GM18519 (cell line): ENCODE measurements at regions not wholly inside any gene's neighbourhood (a gene's known extent, or its start where the extent isn't known, plus 50 kb on each side); places are given as distances from the start of the nearest gene placed in this dataset.

Experiments used
- ATAC-seq: cut with Tn5 transposase; IDR thresholded peaks from one replicate; pipeline ENCODE4 v1.9.1; 2021; ENCODE audit warnings: mild to moderate bottlenecking, moderate library complexity; ENCODE audit not compliant: unreplicated experiment, low FRiP score

DNA sequence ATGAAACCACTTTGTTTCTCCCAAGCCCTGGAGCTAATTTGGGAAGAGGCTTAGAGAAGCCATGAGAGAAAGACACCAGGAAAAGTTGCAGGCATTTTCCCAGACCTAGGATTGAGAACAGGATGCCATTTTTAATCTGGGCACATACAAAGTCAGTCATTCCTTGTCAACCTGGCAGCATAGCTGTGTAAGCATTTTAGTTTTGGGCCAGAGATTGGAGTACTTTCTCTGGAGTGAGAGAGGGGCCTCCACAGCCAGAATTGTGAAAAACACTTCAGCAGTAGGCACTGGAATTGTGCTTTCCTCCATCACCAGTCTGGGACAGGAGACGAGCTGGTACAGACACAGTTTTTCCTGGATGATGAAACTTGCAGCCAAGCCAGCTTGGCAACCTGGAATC lies 390.3 kb upstream of the DMAC1 start:
- no peak for ATAC-seq

DNA sequence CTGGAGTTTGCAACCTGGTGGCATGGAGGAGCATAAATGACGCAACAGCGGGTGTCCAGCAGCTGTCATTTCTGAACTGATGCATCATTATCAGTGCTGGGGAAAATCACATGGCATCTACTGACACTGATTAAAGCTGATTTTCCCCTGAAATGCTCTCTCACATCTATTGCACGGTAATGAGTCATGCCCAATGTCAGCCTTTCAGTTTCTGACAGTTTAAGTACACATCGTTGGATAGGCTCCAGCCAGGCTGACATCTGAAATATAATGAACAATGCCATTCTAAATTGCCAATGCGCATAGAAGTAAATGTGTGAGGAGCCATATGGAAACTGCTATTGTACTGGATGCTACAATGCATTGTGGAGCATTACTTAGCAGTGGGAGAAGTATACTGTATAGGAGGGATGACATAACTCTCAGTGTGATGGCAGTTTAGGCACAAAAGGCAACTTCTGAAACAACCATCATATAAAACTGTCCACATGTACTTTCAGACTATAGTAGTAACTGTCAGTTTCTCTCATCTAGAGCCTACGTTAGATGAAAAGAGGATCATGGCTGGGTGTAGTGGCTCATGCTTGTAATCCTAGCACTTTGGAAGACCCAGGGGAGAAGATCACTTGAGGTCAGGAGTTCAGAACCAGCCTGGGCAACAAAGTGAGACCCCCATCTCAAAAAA lies 389.3 kb upstream of the DMAC1 start:
- ATAC-seq = no peak

DNA sequence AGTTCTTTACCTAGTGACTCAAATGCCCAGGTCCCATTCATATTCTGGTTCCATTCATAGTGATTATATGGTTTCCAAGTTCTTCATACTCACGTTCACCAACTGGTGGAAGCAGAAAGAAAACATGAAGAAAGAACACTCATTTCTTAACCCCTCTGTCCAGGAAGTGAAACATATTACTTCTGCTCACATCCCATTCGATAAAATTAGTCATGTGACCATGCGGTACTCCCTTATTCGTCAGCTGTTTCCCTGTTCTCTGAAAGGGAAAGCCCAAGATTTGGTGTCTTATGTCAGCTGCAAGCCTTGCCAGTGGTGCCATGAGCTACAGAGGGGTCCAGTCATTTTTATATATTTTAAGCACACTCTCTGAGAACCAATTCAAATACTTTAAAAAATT lies 387.0 kb upstream of the DMAC1 start:
- ATAC-seq = peak; percentile 79

DNA sequence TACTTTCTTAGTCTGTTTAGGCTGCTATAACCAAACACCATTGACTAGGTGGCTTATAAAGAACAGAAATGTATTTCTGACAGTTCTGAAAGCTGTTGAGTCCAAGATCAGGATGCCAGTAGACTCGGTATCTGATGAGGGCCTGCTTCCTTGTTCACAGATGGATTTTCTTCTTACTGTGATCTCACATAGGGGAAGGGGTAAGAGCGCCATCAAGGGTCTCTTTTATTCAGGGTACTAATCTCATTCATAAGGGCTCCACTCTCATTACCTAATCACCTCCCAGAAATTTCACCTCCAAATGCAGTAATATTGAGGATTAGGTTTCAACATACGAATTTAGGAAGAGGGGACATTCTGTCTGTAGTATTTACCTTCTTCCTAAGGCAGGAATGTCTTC lies 384.0 kb upstream of the DMAC1 start:
- ATAC-seq = no peak

DNA sequence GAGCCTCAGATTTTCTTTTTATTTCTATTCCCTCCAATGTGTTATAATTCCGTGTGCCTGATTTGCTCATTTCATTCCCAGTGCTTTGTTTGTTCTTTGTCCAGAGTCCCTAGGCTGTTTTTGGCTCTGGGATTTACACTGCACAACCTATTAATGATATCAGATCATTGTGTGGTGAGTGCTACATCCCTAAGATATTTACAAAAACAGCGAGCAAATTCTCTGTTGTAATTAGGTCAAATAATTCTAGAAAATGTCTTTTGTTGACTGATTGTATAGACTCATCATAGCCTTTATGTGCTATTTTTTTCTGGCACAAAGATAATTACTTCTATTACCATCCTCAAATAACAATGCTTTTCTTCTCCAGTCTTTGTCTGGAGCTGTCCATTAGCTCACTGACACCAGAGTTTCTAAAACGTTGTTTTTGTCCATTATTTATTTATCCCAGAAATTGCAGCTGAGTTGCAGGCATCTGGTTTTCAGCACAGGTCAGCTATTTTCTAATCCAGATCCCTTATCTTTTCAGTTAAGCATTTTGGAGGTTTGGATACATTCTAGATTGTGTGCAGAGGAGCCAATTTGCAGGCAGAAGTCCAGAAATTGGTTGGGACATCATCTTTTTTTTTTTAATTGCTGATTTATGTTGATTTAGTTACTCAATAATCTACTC lies 379.9 kb upstream of the DMAC1 start:
- ATAC-seq = no peak

DNA sequence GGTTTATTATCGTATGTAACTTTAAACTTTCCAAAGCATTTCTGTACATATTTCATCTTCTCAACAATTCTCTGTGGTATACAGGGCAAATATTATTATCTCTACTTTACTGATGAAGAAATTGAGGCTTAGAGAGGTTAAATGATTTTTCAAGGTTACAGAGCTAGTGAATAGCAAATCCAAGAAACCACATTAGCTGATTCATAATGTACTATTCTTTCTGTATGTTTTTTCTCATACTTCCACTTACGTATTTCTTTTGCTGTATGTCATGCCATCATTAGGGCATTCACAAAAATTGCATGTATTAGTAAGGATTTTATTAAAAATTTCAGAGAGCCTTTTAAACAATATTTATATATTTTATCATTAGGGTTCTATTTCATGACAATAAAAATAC lies 372.4 kb upstream of the DMAC1 start:
- no peak for ATAC-seq

DNA sequence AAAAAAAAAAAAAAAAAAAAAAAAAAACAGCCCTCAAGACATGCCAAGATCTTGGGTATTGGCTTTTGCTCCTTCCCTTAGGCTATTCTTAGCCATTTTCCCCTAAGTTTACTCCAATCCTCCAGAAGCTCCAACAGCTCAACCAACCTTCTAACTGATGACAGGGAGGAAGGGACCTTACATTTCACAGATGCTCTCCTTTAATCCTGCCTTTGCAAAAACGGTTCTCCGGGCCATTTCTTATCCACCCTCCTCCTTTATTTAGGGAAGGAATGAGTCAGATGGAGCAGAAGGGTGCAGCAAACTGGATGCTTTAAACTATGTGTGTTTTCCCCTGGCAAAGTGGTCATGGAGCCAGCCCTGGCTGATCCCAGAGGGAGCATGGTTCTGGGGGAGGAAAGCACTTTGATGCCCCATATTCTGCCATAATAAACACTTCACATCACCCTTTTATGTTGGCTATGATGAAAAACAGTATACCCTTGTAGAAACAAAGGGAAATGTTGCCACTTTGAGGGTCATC lies 369.4 kb upstream of the DMAC1 start:
- ATAC-seq = no peak

DNA sequence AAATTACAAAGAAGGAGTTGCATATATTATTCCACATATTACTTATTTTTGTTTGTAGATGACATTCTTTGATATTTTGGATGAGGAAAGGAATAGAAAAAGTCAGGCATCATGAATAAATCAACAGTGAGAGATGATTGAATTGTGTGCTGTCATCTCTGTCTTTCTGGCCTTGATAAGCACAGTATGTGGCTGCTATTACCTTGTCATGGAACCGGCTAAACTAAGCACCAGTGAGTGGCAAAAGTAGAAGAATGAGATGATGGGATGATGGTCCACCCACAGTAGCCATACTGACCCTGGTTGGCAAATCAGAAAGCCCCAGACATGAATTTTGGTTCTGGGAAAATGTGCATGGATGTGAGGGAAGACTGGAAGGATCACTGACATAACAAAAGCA lies 361.2 kb upstream of the DMAC1 start:
- ATAC-seq = no peak

DNA sequence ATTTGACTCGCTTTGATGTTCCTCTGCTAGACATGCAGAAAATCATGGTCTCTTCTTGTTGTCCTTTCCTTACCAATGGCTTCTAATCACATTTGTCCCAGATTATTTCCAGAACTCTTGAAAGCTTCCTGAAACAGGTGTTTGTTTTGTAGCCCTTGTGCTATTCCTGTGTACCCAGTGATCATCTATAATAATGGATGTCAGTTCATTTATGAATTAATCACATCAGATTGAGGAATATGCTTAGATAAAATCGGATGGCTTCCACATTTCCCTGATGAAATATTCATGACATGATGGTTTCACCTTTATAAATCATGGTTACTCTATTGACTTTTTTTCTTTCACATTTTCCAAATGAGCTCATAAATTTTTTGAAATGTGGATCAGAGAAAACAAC lies 359.0 kb upstream of the DMAC1 start:
- ATAC-seq = no peak

DNA sequence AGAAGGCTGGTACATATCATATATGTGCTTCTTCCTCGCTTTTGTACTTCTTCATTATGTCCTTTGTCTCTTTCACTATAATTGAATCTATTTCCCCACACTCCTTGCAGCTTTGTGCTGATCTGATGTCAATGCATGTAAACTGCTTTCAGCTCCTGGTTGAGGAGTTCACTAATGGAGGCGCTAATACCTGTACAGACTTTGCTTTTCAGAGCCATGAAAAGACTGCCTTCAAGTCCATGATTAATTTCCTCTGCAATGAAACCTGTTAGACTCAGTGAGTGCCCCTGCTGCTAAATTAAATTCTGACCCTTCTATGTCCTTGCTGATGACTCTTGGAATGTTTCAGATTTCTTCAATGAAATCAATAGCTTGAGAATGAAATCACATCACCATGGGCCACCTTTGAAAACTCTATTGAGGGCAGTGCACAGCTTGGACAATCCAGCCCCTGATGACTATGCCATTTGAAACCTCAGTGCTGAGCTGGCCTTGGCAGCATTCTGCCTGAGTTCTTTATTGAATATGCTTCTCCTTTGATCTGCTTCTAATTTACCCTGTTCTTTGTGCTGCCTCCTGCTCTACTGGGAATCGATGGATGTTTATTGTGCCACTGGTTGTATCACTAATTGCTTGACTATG lies 358.2 kb upstream of the DMAC1 start:
- no peak for ATAC-seq

DNA sequence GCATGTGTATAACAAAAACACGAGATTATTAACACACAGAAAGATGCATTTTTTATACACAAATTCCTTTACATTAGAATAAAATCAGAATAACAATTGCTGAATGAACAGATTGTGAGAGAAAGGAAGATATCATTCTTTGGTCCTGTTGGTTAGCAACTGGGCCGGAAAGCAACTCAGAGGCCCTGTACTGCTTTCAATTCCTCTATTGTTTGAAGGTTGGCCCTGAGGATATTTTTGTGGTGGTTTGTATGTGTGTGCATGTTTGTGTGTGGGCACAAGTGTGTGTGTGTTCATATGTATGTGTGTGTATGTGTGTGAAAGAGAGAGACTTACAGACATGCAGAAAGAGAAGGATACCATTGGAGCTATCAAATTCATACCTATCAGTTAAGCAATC lies 356.8 kb upstream of the DMAC1 start:
- ATAC-seq = no peak

DNA sequence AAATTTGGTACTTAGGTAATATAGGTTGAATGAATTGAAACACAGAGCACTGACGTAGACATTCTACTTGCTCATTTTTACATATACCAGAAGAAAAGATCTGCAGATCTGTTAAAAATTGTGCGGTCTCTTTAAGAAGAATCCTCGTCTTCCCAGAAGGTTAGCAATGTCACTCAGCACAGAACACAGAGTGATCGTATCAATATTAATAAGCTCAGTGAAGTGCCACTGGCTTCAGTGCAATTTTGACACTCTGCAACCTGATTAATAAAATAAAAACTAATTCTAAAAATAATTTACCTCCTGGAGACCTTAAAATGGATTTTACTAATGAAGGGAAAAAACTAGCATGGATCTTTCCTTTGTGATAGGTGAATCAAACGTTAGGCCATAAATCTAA lies 356.1 kb upstream of the DMAC1 start:
- no peak for ATAC-seq

DNA sequence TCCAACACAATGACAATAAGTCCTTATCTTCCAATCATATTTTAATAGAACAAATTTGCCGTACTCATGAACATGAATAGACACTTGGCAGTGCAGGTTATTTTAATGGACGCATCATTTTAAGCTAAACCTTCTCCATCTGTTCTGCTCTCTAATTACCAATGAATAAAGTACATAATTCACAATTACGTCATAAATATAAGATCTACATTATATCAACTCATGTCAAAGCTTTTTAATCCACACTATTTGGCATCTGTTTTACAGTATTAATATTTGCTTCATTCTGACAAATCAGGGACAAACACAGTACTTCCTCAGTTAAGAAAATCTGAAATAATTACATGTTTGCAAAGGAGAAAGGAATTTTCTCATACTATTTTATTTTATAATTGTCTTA lies 344.1 kb upstream of the DMAC1 start:
- no peak for ATAC-seq

DNA sequence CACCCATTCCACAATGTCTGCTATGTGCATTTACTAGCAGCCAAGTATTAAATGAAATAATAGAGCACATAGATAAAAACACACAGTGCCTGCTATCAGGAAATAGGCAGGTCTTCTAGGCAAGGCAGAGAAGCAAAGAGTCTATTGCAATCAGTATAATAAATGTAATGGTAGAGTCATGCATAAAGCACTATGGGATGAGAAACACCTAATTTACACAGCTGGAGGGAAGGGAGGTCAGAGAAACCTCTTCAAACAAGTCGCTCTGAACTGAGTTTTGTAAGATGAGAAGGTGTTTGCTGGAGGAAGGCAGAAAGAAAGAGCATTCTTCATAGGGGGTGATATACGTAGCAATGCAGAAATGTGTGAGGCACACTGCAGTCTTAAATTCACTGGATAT lies 341.0 kb upstream of the DMAC1 start:
- ATAC-seq = no peak

DNA sequence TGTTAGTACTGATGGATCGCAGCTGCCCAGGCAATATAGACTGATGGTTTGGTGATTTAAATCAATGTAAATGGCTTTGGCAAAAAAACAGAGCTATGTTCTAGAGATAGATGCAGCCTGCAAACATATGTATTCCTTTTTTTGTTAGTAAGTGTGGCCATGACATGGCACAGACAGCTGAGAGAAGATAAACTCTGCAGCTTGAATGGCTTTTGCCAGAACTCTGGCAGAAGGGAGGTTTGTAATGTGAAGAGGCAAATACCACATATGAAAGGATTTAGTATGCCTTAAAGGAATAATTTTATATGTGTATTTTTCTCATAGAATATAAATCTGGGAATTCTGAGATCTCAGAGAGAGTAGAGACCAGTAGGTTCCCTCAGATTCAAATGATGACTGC lies 340.2 kb upstream of the DMAC1 start:
- no peak for ATAC-seq

DNA sequence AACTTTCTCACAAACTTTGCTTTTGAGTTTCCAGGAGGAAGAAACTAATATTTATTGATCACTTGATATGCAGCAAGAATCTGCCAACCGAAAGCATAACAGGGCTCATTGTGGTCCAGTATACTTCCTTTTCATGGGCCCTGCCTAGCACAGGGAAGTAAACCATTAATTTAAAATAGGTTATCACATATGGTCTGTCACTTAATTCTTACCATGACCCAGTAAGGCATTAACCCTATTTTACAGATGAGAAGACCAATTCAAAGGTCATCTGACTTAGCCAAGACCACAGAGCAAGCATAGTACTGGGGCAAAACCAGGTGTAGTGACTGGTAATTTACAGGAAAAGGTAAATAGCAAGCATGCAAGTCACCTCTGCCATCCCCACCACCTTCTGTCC lies 336.9 kb upstream of the DMAC1 start:
- no peak for ATAC-seq

DNA sequence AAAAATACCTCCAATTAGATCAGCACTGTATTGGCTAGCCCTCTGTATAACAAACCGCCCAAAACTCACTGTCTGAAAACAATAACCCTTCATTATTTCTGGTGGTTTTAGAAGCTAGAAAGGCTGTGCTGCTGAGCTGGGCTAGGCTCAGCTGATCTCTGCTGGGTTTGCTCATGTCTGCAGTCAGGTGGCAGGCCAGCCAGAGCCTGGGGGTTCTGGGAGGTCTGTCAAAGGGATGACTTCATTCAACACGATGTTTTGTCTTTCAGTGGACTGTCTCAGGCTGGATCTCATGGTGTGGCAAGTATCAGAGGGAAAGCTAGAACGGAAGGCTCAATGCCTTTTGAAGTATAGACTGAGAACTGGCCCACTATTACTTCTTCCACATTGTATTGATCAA lies 335.1 kb upstream of the DMAC1 start:
- no peak for ATAC-seq

DNA sequence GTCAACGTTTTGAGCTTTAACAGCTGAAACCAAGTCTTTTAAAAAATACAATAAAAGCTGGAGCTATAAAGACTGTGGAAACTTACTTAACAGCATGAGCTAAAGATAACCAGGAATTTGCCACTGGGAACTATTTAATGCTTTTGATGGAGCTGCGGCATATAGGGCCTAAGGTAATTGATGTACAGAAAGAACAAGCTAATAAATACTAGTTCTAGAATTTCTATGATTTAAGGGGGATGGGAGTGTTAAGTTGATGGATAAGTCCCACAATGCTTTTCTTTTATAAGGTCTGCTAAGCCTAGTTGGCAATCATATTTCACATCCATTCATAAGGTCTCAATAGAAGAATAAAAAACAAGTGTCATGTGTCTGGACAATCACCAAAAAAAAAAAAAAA lies 334.0 kb upstream of the DMAC1 start:
- no peak for ATAC-seq

DNA sequence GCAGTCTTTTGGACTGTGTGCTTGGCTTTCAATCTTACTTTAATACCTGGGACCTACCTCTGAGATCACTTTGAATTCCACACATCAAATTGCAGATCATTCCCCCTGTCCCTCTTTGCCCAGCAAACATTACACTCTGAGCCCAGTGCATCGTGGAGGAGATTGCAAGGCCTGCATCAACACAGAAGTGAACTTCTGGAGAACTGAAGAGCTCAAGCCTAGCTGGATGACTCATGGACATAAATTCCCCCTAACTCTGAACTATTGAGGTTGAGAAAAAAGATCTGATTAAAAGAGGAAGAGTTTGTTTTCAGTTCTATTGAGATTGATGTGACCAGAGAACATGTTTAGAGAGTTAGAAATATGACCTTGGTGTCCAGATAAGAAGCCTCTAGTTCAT lies 316.0 kb upstream of the DMAC1 start:
- no peak for ATAC-seq

DNA sequence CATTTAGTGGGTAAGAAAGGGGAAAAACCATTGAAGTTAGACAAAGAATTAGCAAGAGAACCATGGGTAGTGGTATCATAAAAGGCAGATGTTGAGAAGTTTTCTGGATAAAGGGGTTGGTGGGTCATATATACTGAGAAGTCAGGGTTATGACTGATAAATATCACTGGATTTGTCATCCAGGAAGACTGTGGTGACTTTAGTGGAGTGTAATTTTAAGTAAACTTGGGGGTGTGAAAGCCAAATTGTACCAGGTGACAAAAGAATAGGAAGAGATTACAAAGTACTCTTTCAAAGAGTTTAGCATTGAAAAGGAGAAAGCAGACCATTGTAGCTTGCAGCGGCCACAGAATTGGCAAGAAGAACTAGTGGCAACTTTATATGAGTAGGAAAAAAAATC lies 315.2 kb upstream of the DMAC1 start:
- no peak for ATAC-seq

DNA sequence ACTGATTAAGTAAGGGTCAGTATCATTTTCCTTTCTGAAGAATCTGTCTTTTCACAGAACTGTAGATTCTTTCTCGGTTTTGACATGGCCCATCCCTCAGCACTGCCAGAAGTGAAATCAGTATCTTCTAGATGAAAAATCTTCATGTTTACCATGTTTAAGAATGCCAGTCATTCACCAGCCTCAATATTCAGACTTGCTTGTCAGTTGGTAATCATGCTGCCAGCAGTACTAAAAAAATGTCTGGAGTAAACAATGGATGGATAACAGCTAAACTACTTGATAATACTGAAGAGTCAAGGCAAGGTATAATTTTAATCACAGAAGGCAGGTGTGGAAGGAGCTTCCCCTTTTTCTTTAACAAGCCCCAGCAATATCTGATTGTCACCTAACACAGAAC lies 306.8 kb upstream of the DMAC1 start:
- no peak for ATAC-seq

DNA sequence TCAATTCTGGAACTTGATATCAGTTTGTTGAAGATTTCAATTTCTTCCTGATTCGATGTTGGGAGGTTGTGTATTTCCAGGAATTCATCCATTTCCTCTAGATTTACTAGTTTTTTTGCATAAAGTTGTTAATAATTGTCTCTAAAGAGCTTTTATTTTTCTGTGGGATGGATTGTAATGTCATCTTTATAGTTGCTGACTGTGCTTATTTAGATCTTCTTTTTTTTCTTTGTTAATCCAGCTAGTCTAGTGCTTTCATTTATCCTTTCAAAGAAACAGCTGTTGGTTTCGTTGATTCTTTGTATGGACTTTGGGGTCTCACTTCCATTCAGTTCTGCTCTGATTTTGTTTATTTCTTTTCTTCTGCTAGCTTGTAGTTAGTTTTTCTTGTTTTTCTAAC lies 302.0 kb upstream of the DMAC1 start:
- no peak for ATAC-seq
